ENCODE measurements at regions not wholly inside any gene's neighbourhood (a gene's known extent, or its start where the extent isn't known, plus 50 kb on each side); places are given as distances from the start of the nearest gene placed in this dataset.

DNA sequence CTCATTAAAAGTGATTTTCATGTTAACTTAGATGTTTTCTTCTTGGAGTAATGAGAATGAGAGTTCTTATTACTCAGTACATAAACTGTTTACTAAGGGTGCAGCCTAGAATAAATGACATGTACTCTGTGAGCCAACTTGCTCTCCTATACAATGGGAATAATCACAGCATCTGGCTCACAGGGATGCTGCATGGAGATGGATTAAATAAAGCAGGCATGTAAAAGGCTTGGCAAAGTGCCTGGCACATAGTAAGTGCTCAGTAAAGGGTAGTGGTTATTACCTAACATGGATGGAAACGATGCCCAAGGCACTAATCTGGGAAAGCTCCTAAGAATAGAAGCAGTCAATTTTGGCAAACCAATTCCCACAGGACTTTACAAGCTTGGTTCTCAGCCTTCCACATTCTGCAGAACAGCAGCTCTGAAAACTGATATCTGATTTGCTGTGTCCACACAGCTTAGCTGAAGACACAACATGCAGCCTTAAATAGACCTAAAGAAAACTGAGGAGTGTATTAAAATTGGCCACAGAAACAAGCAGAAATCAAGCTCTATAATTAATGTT lies 176.1 kb downstream of the ABCC12 start:
- H3K36me3 ChIP-seq, result no peaks in the 10 kb centered on the region
- no peak overlapping the region for H3K4me3 ChIP-seq
- DNase-seq (ENCODE audit: extremely low spot score), result peak; percentile 70
- peaks cover 0 to 4% (median 0%) of the 10 kb centered on the region in 4 donors for H3K4me1 ChIP-seq
- 71% methylated on average over 1 of the region's 1 CpG for WGBS
- H3K27ac ChIP-seq (replicated peaks in 1 of 4), result no peak overlapping the region
- peaks cover 0 to 3% (median 0%) of the 10 kb centered on the region in 4 donors for H3K27me3 ChIP-seq
- TF ChIP-seq, protein P1, sequence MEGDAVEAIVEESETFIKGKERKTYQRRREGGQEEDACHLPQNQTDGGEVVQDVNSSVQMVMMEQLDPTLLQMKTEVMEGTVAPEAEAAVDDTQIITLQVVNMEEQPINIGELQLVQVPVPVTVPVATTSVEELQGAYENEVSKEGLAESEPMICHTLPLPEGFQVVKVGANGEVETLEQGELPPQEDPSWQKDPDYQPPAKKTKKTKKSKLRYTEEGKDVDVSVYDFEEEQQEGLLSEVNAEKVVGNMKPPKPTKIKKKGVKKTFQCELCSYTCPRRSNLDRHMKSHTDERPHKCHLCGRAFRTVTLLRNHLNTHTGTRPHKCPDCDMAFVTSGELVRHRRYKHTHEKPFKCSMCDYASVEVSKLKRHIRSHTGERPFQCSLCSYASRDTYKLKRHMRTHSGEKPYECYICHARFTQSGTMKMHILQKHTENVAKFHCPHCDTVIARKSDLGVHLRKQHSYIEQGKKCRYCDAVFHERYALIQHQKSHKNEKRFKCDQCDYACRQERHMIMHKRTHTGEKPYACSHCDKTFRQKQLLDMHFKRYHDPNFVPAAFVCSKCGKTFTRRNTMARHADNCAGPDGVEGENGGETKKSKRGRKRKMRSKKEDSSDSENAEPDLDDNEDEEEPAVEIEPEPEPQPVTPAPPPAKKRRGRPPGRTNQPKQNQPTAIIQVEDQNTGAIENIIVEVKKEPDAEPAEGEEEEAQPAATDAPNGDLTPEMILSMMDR (IDR thresholded peaks at IDR 0.05), result no peak
- TF ChIP-seq POLR2A (IDR thresholded peaks at IDR 0.05; ENCODE audit: low read depth) (no peak), EP300 (IDR thresholded peaks at IDR 0.05) (no peak), POLR2AphosphoS5 (IDR thresholded peaks at IDR 0.05) (no peak)
- H3K9me3 ChIP-seq, result no peaks in the 10 kb centered on the region
- intact Hi-C loops (cut with DNase I), result no loop called here

DNA sequence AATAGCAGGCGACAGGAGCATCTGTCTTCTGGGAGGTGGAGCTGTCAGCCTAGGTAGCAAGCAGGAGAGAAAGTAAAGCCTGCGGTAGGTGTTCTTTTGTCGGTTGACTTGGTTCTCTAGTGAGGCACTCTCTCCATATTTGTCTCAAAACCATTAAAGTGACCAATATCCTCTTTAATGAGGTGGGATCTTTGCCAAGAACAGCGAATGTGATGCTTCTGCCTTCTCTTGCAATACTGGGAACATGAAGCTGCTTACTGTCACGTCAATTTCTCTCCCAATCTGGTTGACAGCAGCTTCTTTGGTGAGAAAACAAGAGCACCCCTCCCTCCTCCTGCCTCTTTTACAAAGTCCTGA lies 176.7 kb downstream of the ABCC12 start:
- Histone ChIP-seq H3K27ac (replicated peaks in 1 of 4) (no peak overlapping the region), H3K36me3 (no peaks in the 10 kb centered on the region), H3K4me1 (peaks cover 0 to 4% (median 0%) of the 10 kb centered on the region in 4 donors), H3K4me3 (no peak overlapping the region), H3K9me3 (no peaks in the 10 kb centered on the region), H3K27me3 (peaks cover 0 to 3% (median 0%) of the 10 kb centered on the region in 4 donors)
- peak; percentile 74 for DNase-seq (ENCODE audit: extremely low spot score)
- intact Hi-C loops (cut with DNase I), result no loop called here
- whole genome bisulfite sequencing, result 34% methylated on average over 5 of the region's 5 CpGs
- TF ChIP-seq, protein P1 (IDR thresholded peaks at IDR 0.05), result no peak
- no peak for TF ChIP-seq POLR2A (IDR thresholded peaks at IDR 0.05; ENCODE audit: low read depth)
- no peak for TF ChIP-seq EP300 (IDR thresholded peaks at IDR 0.05)
- TF ChIP-seq POLR2AphosphoS5 (IDR thresholded peaks at IDR 0.05), result no peak

DNA sequence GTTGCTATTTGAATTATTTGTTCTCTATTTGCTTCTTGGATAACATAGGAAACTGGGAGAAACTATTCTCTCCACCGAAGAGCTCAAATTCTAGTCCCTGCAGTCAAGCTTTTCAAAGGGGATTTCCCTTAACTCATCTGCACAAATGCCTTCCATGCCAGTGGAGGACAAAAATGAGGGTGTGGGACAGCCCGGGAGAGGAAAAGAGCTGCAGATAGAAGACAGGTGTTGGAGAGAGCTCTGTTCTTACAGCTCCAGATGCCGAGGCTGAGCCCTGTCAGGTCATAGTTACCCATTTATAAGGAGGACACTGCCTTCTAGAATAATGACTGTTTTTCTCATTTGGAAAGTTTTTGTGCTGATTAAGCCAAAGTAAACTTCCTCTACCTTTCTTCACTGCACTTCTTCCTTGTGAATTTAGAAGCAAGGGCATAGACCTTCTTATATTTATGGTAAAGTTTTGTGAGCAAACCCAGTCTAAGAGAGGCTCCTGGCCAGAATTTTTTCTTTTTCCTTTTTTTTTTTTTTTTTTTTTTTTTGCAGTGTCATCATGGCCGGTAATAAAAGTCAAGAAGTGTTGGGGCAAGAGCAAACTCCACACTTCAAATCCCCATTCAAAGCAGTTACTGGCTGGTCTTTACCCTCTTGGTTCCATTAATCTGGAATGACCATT lies 177.2 kb downstream of the ABCC12 start:
- H3K27ac ChIP-seq (replicated peaks in 1 of 4), result no peak overlapping the region
- peak; percentile 57 for DNase-seq (ENCODE audit: extremely low spot score)
- no peaks in the 10 kb centered on the region for H3K9me3 ChIP-seq
- H3K4me3 ChIP-seq, result no peak overlapping the region
- H3K36me3 ChIP-seq, result no peaks in the 10 kb centered on the region
- 28% methylated on average over 4 of the region's 4 CpGs for WGBS
- H3K27me3 ChIP-seq, result peaks cover 0 to 3% (median 0%) of the 10 kb centered on the region in 4 donors
- H3K4me1 ChIP-seq, result peaks cover 0 to 4% (median 0%) of the 10 kb centered on the region in 4 donors
- intact Hi-C loops (cut with DNase I), result no loop called here
- TF ChIP-seq, protein P1 (IDR thresholded peaks at IDR 0.05), result no peak

DNA sequence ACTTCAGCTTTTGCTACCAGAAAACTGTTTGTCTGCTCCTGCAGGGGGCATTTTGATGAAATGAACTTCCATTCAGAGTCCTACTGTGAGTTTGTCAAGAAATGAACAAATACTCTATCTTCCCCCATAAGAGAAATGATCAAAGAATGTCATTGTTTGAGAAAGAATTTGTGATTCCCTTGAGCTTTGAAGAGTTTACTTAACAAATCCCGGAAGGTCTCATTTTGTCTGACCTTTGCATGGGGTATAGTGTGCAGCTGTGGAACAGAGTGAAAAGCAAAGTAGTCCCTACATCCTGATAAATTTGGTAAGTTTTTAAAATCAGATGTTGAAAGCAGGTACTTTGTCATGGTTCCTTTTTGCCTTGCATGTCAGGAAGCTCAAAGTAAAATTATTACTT lies 178.0 kb downstream of the ABCC12 start:
- H3K4me3 ChIP-seq, result no peak overlapping the region
- 21% methylated on average over 1 of the region's 1 CpG for WGBS
- peaks cover 0 to 4% (median 0%) of the 10 kb centered on the region in 4 donors for H3K4me1 ChIP-seq
- H3K9me3 ChIP-seq, result no peaks in the 10 kb centered on the region
- peaks cover 0 to 6% (median 0%) of the 10 kb centered on the region in 4 donors for H3K27me3 ChIP-seq
- DNase-seq (ENCODE audit: extremely low spot score), result no peak
- H3K27ac ChIP-seq (replicated peaks in 1 of 4), result no peak overlapping the region
- H3K36me3 ChIP-seq, result no peaks in the 10 kb centered on the region
- intact Hi-C loops (cut with DNase I), result no loop called here
- TF ChIP-seq, protein P1 (IDR thresholded peaks at IDR 0.05), result no peak
- TF ChIP-seq EP300 (IDR thresholded peaks at IDR 0.05), result no peak
- TF ChIP-seq POLR2AphosphoS5 (IDR thresholded peaks at IDR 0.05), result no peak
- TF ChIP-seq POLR2A (IDR thresholded peaks at IDR 0.05; ENCODE audit: low read depth), result no peak

Measured in esophagus muscularis mucosa (tissue), 4 donors.